NOMO-1 treated with dmso at 0.1 percent for 144 hours (cell line): ENCODE measurements at regions not wholly inside any gene's neighbourhood (a gene's known extent, or its start where the extent isn't known, plus 50 kb on each side); places are given as distances from the start of the nearest gene placed in this dataset.

Source experiments
- DNase-seq: peaks from one replicate; lab custom pipeline; 2025; ENCODE audit not compliant: unreplicated experiment; lab: John Stamatoyannopoulos, UW

GRCh38 chr2:163859951-163860350 is 124.1 kb upstream of the FIGN start:
- no peak for DNase-seq

GRCh38 chr2:163856941-163857340 is 121.1 kb upstream of the FIGN start:
- DNase-seq, result no peak

GRCh38 chr2:163852616-163853015 is 116.8 kb upstream of the FIGN start:
- DNase-seq, result no peak

GRCh38 chr2:163849756-163850435 is 114.1 kb upstream of the FIGN start:
- DNase-seq, result no peak

- DNase-seq, result no peak
Measured at GRCh38 chr2:163838890-163839289, 103.1 kb upstream of the FIGN start.

- no peak for DNase-seq
Measured at GRCh38 chr2:163836167-163836566, 100.4 kb upstream of the FIGN start.

- no peak for DNase-seq
Measured at GRCh38 chr2:163834841-163835240, 99.0 kb upstream of the FIGN start.

GRCh38 chr2:163834221-163834620 is 98.4 kb upstream of the FIGN start:
- DNase-seq, result no peak

- DNase-seq, result no peak
Measured at GRCh38 chr2:163828771-163829170, 93.0 kb upstream of the FIGN start.

- no peak for DNase-seq
Measured at GRCh38 chr2:163822033-163822432, 86.2 kb upstream of the FIGN start.

- no peak for DNase-seq
Measured at GRCh38 chr2:163812926-163813520, 77.2 kb upstream of the FIGN start.

- no peak for DNase-seq
Measured at GRCh38 chr2:163808406-163808805, 72.6 kb upstream of the FIGN start.

GRCh38 chr2:163802284-163802683 is 66.5 kb upstream of the FIGN start:
- no peak for DNase-seq

GRCh38 chr2:163801486-163801885 is 65.7 kb upstream of the FIGN start:
- no peak for DNase-seq

GRCh38 chr2:163800951-163801381 is 65.2 kb upstream of the FIGN start:
- DNase-seq, result no peak

- DNase-seq, result no peak
Measured at GRCh38 chr2:163799807-163800206, 64.0 kb upstream of the FIGN start.

- no peak for DNase-seq
Measured at GRCh38 chr2:163794635-163795034, 58.8 kb upstream of the FIGN start.
